Esophagus (tissue), 2 donors: ENCODE measurements at regions not wholly inside any gene's neighbourhood (a gene's known extent, or its start where the extent isn't known, plus 50 kb on each side); places are given as distances from the start of the nearest gene placed in this dataset.

Source experiments
- H3K27ac ChIP-seq, 2 donors: one replicate each; pipeline ENCODE4 v1.5.1; 2013; ENCODE audit warnings: low read depth in 2 of 2, mild to moderate bottlenecking in 2 of 2, inconsistent platforms in 1 of 2, low read length in 1 of 2, moderate library complexity in 1 of 2
- H3K27me3 ChIP-seq, 2 donors: one replicate each; pipeline ENCODE4 v1.6.1; 2013; ENCODE audit warnings: low read length in 2 of 2, control low read depth in 1 of 2, mild to moderate bottlenecking in 1 of 2; ENCODE audit not compliant: insufficient read depth in 2 of 2, control insufficient read depth in 1 of 2
- H3K36me3 ChIP-seq, 2 donors: one replicate each; pipeline ENCODE4 v1.6.1; 2013; ENCODE audit warnings: low read length in 1 of 2; ENCODE audit not compliant: control insufficient read depth in 2 of 2, insufficient read depth in 2 of 2
- H3K4me1 ChIP-seq, 2 donors: one replicate each; pipeline ENCODE4 v1.6.1; 2013; ENCODE audit warnings: low read length in 1 of 2; ENCODE audit not compliant: control insufficient read depth in 2 of 2, insufficient read depth in 2 of 2
- H3K4me3 ChIP-seq, 2 donors: one replicate each; pipeline ENCODE4 v1.5.1; 2013; ENCODE audit warnings: low read length in 2 of 2, mild to moderate bottlenecking in 2 of 2, low read depth in 1 of 2, moderate library complexity in 1 of 2
- H3K9me3 ChIP-seq, 2 donors: one replicate each; pipeline ENCODE4 v1.6.1; 2013; ENCODE audit warnings: mild to moderate bottlenecking in 2 of 2, low read depth in 1 of 2, low read length in 1 of 2, moderate library complexity in 1 of 2; ENCODE audit not compliant: control insufficient read depth in 2 of 2, insufficient read depth in 1 of 2
- WGBS, 2 donors: extraction: QIAGEN DNeasy Blood & Tissue Kit; methylation state at CpG; one replicate each; pipeline ENCODE4 v1.1.7; 2013; 5-methylcytosine and 5-hydroxymethylcytosine counted together
- donor health status: healthy with polysubstance abuse.
- donor health status: Bipolar disorder and iron deficiency.

DNA sequence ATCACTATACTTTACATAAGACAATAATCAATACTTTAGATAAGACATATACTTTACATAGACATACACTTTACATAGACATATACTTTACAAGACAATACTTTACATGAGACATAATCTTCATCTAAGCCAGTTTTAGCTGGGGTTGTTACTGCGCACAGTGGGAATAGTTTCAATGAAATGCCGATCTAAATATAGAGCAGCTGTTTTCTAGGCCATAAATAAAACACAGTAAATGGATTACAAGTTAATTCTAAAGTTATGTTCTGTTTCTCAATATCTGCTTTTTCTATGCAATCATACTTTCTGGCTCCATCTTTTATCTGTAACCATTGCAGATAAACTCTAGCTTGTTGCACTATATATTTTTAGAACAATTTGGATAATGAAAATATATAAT is 1470.6 kb upstream of the PABPC4L start:
- H3K9me3 ChIP-seq: no peaks in the 10 kb centered on the region
- no peaks in the 10 kb centered on the region for H3K4me1 ChIP-seq
- no peak overlapping the region for H3K4me3 ChIP-seq
- no peaks in the 10 kb centered on the region for H3K27me3 ChIP-seq
- WGBS, 2 donors: 78 to 84% methylated on average over 2 of the region's 2 CpGs
- H3K27ac ChIP-seq: no peak overlapping the region
- no peaks in the 10 kb centered on the region for H3K36me3 ChIP-seq

DNA sequence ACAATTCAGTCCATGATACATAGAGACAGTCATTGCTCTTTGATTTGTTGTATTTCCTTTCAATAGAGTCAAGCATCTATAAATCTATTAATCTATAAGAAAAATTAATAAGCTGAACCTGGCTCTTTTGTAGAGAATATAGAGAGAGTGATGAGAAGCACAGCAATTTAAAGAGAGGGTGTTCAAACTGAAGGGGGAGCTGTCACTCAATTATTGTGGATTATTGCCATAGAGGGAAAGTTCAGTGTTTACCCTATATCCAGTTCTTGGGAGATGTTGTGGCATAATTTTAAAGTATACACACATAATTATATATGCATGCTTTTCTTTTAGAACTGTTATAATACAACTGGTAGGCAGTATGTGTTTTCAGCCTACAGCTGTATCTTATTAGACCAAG is 1469.0 kb upstream of the PABPC4L start:
- Histone ChIP-seq H3K27me3 (no peaks in the 10 kb centered on the region), H3K27ac (no peak overlapping the region), H3K36me3 (no peaks in the 10 kb centered on the region), H3K9me3 (no peaks in the 10 kb centered on the region), H3K4me3 (no peak overlapping the region), H3K4me1 (no peaks in the 10 kb centered on the region)
